Motor neuron (in vitro differentiated cells): ENCODE measurements at regions not wholly inside any gene's neighbourhood (a gene's known extent, or its start where the extent isn't known, plus 50 kb on each side); places are given as distances from the start of the nearest gene placed in this dataset.

Source experiments
- ATAC-seq, 8 experiments: fragments of 200-7000 bp; cut with Tn5 transposase; replicated peaks in 6 of 8; 2 replicates each; pipeline ENCODE4 v1.8.0; 2021; ENCODE audit warnings: mild to moderate bottlenecking in 8 of 8, moderate library complexity in 8 of 8
- H3K27ac ChIP-seq, 2 donors: fragments of 250-450 bp; sonication (Bioruptor Pico); 2 replicates each; pipeline ENCODE4 v1.9.0; 2021; ENCODE audit warnings: antibody characterized with exemption in 2 of 2, mild to moderate bottlenecking in 2 of 2, moderate library complexity in 1 of 2
- H3K4me1 ChIP-seq, 2 donors: fragments of 250-450 bp; sonication (Bioruptor Pico); replicated peaks in 1 of 2; 2 replicates each; pipeline ENCODE4 v1.6.1; 2021; ENCODE audit warnings: antibody characterized with exemption in 2 of 2, mild to moderate bottlenecking in 2 of 2, moderate library complexity in 1 of 2
- H3K4me3 ChIP-seq, 5 donors: fragments of 250-450 bp; sonication (Bioruptor Pico); 2 replicates each; pipeline ENCODE4 v1.9.0; 2021; ENCODE audit warnings: antibody characterized with exemption in 5 of 5, mild to moderate bottlenecking in 5 of 5, moderate library complexity in 4 of 5
- WGBS, 10 experiments: fragments of 450-650 bp; shearing (Covaris generic); methylation state at CpG; one replicate each; pipeline ENCODE4 v1.0.0; 2022; 5-methylcytosine and 5-hydroxymethylcytosine counted together
- in situ Hi-C, 9 experiments: fragments of 400-800 bp; cut with MboI; loops; one replicate each; pipeline ENCODE4 v1.15.0; 2021; ENCODE audit warnings: low sequenced_read_pairs in 9 of 9, low pct_unique_long_range_greater_than_20kb in 2 of 9; ENCODE audit not compliant: unreplicated experiment in 9 of 9

GRCh38 chr15:86001200-86001599 lies 78.5 kb upstream of the AGBL1 start:
- H3K4me3 ChIP-seq: no peak overlapping the region
- peak in 5 of 8 experiments; percentile 24 to 45 (median 37) for ATAC-seq
- H3K4me1 ChIP-seq: no peaks in the 10 kb centered on the region
- 17 to 100% (median 67%) methylated on average over 1 of the region's 4 CpGs; no CpG with 5 or more reads in 6 of the 10 experiments for WGBS, 10 experiments
- in situ Hi-C loops: no loop called here
- H3K27ac ChIP-seq: no peak overlapping the region

- Histone ChIP-seq H3K4me1 (no peaks in the 10 kb centered on the region), H3K4me3 (no peak overlapping the region), H3K27ac (no peak overlapping the region)
- peak in 3 of 8 experiments; percentile 17 to 73 (median 54) for ATAC-seq
- in situ Hi-C loops: no loop called here
Observed at GRCh38 chr15:86002444-86002843, 77.2 kb upstream of the AGBL1 start.

- no peak for ATAC-seq
- H3K4me3 ChIP-seq: no peak overlapping the region
- H3K27ac ChIP-seq: no peak overlapping the region
- no peaks in the 10 kb centered on the region for H3K4me1 ChIP-seq
- in situ Hi-C loops: no loop called here
- 0 to 80% (median 71%) methylated on average over 1 to 2 of the region's 4 CpGs; no CpG with 5 or more reads in 3 of the 10 experiments for WGBS, 10 experiments
Observed at GRCh38 chr15:86004061-86004460, 75.6 kb upstream of the AGBL1 start.

GRCh38 chr15:86006546-86006945 lies 73.1 kb upstream of the AGBL1 start:
- H3K27ac ChIP-seq: no peak overlapping the region
- no peaks in the 10 kb centered on the region for H3K4me1 ChIP-seq
- ATAC-seq: no peak
- in situ Hi-C loops: no loop called here
- 19 to 100% (median 91%) methylated on average over 1 to 2 of the region's 2 CpGs; no CpG with 5 or more reads in 6 of the 10 experiments for WGBS, 10 experiments
- H3K4me3 ChIP-seq: no peak overlapping the region

GRCh38 chr15:86009727-86010126 lies 69.9 kb upstream of the AGBL1 start:
- Histone ChIP-seq H3K27ac (no peak overlapping the region), H3K4me1 (peaks cover 0 to 4% of the 10 kb centered on the region in 2 donors), H3K4me3 (no peak overlapping the region)
- whole genome bisulfite sequencing, 10 experiments: 0 to 100% (median 84%) methylated on average over 1 to 3 of the region's 4 CpGs; no CpG with 5 or more reads in 4 of the 10 experiments
- ATAC-seq: no peak
- in situ Hi-C loops: no loop called here

- Histone ChIP-seq H3K4me3 (no peak overlapping the region), H3K27ac (no peak overlapping the region), H3K4me1 (peaks cover 0 to 4% of the 10 kb centered on the region in 2 donors)
- 80 to 100% methylated on average over 1 of the region's 9 CpGs; no CpG with 5 or more reads in 8 of the 10 experiments for WGBS, 10 experiments
- in situ Hi-C loops: no loop called here
- ATAC-seq: no peak
Observed at GRCh38 chr15:86010398-86010797, 69.3 kb upstream of the AGBL1 start.

- 20 to 100% (median 80%) methylated on average over 1 to 3 of the region's 5 CpGs; no CpG with 5 or more reads in 4 of the 10 experiments for WGBS, 10 experiments
- peaks cover 0 to 4% of the 10 kb centered on the region in 2 donors for H3K4me1 ChIP-seq
Observed at GRCh38 chr15:86010891-86011290, 68.8 kb upstream of the AGBL1 start.

GRCh38 chr15:86014016-86014415 lies 65.7 kb upstream of the AGBL1 start:
- in situ Hi-C loops: no loop called here
- ATAC-seq: no peak
- H3K27ac ChIP-seq: no peak overlapping the region
- H3K4me3 ChIP-seq: no peak overlapping the region
- H3K4me1 ChIP-seq: peaks cover 0 to 4% of the 10 kb centered on the region in 2 donors
- WGBS, 10 experiments: 30 to 80% (median 67%) methylated on average over 2 to 3 of the region's 3 CpGs; no CpG with 5 or more reads in 7 of the 10 experiments

More at GRCh38 chr15:86010891-86011290, 68.8 kb upstream of the AGBL1 start:
- no peak for ATAC-seq
- H3K27ac ChIP-seq: no peak overlapping the region
- in situ Hi-C loops: no loop called here
- no peak overlapping the region for H3K4me3 ChIP-seq

- ATAC-seq: no peak
- in situ Hi-C loops: no loop called here
- 0 to 100% (median 71%) methylated on average over 1 to 3 of the region's 3 CpGs; no CpG with 5 or more reads in 4 of the 10 experiments for WGBS, 10 experiments
- no peak overlapping the region for H3K4me3 ChIP-seq
- peaks cover 8 to 13% of the 10 kb centered on the region in 2 donors for H3K4me1 ChIP-seq
- no peak overlapping the region for H3K27ac ChIP-seq
Observed at GRCh38 chr15:86016750-86017149, 62.9 kb upstream of the AGBL1 start.

GRCh38 chr15:86018679-86019078 lies 61.0 kb upstream of the AGBL1 start:
- 0 to 91% (median 81%) methylated on average over 1 to 4 of the region's 5 CpGs; no CpG with 5 or more reads in 3 of the 10 experiments for WGBS, 10 experiments
- Histone ChIP-seq H3K27ac (no peak overlapping the region), H3K4me3 (no peak overlapping the region), H3K4me1 (peaks cover 11 to 15% of the 10 kb centered on the region in 2 donors)
- in situ Hi-C loops: no loop called here
- ATAC-seq: no peak

GRCh38 chr15:86021281-86022264 lies 58.1 kb upstream of the AGBL1 start:
- Histone ChIP-seq H3K4me1 (peaks cover 10 to 11% of the 10 kb centered on the region in 2 donors), H3K4me3 (no peak overlapping the region), H3K27ac (no peak overlapping the region)
- peak in 5 of 8 experiments; percentile 73 to 99 (median 93) for ATAC-seq
- in situ Hi-C loops: no loop called here
- 0 to 70% (median 32%) methylated on average over 1 to 5 of the region's 5 CpGs for WGBS, 10 experiments

GRCh38 chr15:86028961-86029360 lies 50.7 kb upstream of the AGBL1 start:
- ATAC-seq: no peak
- H3K4me1 ChIP-seq: no peaks in the 10 kb centered on the region
- H3K4me3 ChIP-seq: no peak overlapping the region
- in situ Hi-C loops: no loop called here
- no peak overlapping the region for H3K27ac ChIP-seq
- 0 to 89% (median 47%) methylated on average over 1 to 4 of the region's 4 CpGs for whole genome bisulfite sequencing, 10 experiments
